ENCODE measurements at regions not wholly inside any gene's neighbourhood (a gene's known extent, or its start where the extent isn't known, plus 50 kb on each side); places are given as distances from the start of the nearest gene placed in this dataset.

DNA sequence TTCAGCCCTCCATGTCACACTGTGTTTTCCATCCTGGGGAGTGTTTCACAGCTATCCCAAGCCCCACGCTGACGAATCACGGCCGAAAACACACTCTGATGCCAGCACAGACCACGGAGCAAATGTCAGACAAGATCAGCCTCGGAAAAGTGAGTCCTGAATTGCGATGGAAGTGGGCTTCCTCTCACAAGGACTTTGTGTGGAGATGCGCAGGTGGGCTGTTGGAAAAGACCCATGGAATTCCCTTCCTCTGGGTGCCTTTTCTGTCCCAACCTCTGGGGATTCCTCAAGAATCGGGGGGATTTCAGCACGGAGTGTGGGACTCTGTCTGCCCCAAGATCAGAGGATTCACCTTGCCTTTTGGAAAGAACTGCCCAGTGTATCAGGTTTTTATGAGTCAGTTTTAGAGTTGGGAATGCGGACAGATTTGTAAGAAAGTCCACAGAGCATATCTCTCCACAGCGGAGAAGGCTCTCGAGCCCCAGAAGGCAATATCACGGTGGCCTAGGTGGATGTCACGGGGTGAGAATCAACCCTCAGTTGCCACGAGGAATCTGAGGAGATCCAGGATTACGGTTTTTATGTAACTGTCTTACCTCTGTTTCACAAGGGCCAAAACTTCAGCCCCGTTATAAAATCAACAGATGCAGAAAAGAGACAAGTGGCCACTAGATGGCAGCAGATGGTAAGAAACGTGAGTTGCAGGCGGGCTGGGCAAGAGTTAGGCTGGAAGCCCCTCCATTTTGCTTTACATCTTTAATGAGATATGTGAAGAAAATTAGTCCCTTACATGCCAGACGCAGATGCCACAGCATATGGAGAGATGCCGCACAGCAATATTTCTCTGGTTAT is 201.9 kb downstream of the DAD1 start:
- POLR2A ChIA-PET (ENCODE audit: unreplicated experiment), result no interaction called here
- no peaks in the 10 kb centered on the region for H3K27me3 ChIP-seq (ENCODE audit: low read length)
- peak; percentile 88 for DNase-seq
- H3K9me3 ChIP-seq (ENCODE audit: low read length), result no peaks in the 10 kb centered on the region
- H3K9me2 ChIP-seq (replicated peaks; ENCODE audit: low read length), result no peaks in the 10 kb centered on the region
- no peak for TF ChIP-seq EZH2 (IDR thresholded peaks at IDR 0.05; ENCODE audit: low read length, unreplicated experiment)
- TF ChIP-seq, protein P1, sequence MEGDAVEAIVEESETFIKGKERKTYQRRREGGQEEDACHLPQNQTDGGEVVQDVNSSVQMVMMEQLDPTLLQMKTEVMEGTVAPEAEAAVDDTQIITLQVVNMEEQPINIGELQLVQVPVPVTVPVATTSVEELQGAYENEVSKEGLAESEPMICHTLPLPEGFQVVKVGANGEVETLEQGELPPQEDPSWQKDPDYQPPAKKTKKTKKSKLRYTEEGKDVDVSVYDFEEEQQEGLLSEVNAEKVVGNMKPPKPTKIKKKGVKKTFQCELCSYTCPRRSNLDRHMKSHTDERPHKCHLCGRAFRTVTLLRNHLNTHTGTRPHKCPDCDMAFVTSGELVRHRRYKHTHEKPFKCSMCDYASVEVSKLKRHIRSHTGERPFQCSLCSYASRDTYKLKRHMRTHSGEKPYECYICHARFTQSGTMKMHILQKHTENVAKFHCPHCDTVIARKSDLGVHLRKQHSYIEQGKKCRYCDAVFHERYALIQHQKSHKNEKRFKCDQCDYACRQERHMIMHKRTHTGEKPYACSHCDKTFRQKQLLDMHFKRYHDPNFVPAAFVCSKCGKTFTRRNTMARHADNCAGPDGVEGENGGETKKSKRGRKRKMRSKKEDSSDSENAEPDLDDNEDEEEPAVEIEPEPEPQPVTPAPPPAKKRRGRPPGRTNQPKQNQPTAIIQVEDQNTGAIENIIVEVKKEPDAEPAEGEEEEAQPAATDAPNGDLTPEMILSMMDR (conservative IDR thresholded peaks at IDR 0.05; ENCODE audit: low read depth, low read length), result peak; percentile 91
- no peaks in the 10 kb centered on the region for H3K79me2 ChIP-seq (ENCODE audit: low read length)
- no peaks in the 10 kb centered on the region for H4K20me1 ChIP-seq (ENCODE audit: low read length)
- peaks cover 46% of the 10 kb centered on the region for H3K4me1 ChIP-seq (ENCODE audit: insufficient read depth, low read length)
- H3K36me3 ChIP-seq (ENCODE audit: low read depth, low read length), result no peaks in the 10 kb centered on the region
- intact Hi-C loops (cut with micrococcal nuclease), result loop anchor here (1.0 kb wide), 1 partner anchor 86 kb away; no protein-coding TSS in a partner anchor
- ATAC-seq, result no peak
- peaks cover 8% of the 10 kb centered on the region for H3F3A ChIP-seq (ENCODE audit: low read length, unreplicated experiment)
- no peak overlapping the region for H3K27ac ChIP-seq (ENCODE audit: low read length)
- peak overlapping the region; percentile 30 for H3K4me2 ChIP-seq (ENCODE audit: low read length)
- no peak overlapping the region for H3K4me3 ChIP-seq (ENCODE audit: low read length)
- H3K9ac ChIP-seq (ENCODE audit: low read length), result no peak overlapping the region
- H2AFZ ChIP-seq (ENCODE audit: low read length), result peak overlapping the region; percentile 40
- BruUV-seq (replicated peaks), result no TSS peak
- CTCF ChIA-PET, result no interaction called here

DNA sequence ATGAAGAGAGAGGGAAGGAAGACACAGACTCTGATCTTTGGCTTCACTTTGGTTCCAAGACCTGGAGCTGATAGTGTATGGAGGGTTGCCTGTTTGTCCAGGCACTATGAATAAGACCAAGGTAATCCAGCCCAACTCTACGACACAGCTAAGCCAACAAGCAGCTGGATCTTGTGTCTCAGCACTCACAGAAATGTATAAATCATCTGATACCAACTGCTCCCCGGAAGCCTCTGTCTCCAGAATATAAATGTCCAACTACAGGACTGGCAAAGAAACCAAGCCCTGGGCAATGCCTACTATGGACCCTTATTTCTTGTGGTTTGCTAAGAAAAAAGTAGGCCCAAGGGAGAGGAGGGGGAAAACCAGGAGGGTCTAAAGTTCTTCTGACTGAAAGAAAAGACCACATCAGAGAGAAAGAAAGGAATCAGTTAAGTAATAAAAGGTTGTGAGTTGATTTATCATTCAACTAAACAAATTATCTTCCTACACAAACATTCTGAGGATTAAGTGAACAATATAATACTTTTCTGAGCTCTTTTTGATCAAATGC is 204.0 kb downstream of the DAD1 start:
- no TSS peak for BruUV-seq (replicated peaks)
- peaks cover 40% of the 10 kb centered on the region for H3K4me1 ChIP-seq (ENCODE audit: insufficient read depth, low read length)
- no peak overlapping the region for H3K4me2 ChIP-seq (ENCODE audit: low read length)
- H2AFZ ChIP-seq (ENCODE audit: low read length), result no peak overlapping the region
- TF ChIP-seq EZH2phosphoT487 (IDR thresholded peaks at IDR 0.05; ENCODE audit: borderline replicate concordance, low read length), result no peak
- TF ChIP-seq EZH2 (IDR thresholded peaks at IDR 0.05; ENCODE audit: low read length, unreplicated experiment), result no peak
- TF ChIP-seq, protein P1 (conservative IDR thresholded peaks at IDR 0.05; ENCODE audit: low read depth, low read length), result no peak
- H4K20me1 ChIP-seq (ENCODE audit: low read length), result no peaks in the 10 kb centered on the region
- H3K36me3 ChIP-seq (ENCODE audit: low read depth, low read length), result no peaks in the 10 kb centered on the region
- no peaks in the 10 kb centered on the region for H3K79me2 ChIP-seq (ENCODE audit: low read length)
- no peak for DNase-seq
- no peaks in the 10 kb centered on the region for H3F3A ChIP-seq (ENCODE audit: low read length, unreplicated experiment)
- H3K9me3 ChIP-seq (ENCODE audit: low read length), result no peaks in the 10 kb centered on the region
- ChIA-PET CTCF (interaction anchor here (0.5 kb wide), 1 partner anchor 164 kb away, joined by 7 read pairs; no protein-coding TSS in a partner anchor), POLR2A (ENCODE audit: unreplicated experiment) (no interaction called here)
- no peaks in the 10 kb centered on the region for H3K9me2 ChIP-seq (replicated peaks; ENCODE audit: low read length)
- intact Hi-C loops (cut with micrococcal nuclease), result no loop called here
- H3K27ac ChIP-seq (ENCODE audit: low read length), result no peak overlapping the region
- no peak overlapping the region for H3K9ac ChIP-seq (ENCODE audit: low read length)
- ATAC-seq, result no peak
- no peaks in the 10 kb centered on the region for H3K27me3 ChIP-seq (ENCODE audit: low read length)
- no peak overlapping the region for H3K4me3 ChIP-seq (ENCODE audit: low read length)

DNA sequence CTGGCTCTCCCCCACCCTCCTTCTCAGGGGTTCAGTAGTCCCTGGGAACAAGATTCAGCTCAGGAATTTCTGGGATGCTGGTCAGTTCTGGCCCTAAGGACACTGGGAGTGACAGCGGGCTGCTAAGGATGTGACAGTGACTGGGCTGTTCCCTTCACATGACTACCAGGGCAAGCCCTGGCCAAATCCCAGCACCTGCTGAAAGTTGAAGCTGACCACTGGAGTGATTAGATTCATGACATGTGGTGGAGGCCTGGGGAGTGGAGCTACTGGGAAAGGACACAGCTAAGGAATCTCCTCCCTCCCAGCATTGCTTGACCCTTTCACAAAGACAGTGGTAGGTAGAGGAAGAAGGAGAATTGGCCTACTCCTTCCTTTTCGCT is 204.9 kb downstream of the DAD1 start:
- no peaks in the 10 kb centered on the region for H3K9me3 ChIP-seq (ENCODE audit: low read length)
- no peak overlapping the region for H3K4me3 ChIP-seq (ENCODE audit: low read length)
- CTCF ChIA-PET, result no interaction called here
- peaks cover 40% of the 10 kb centered on the region for H3K4me1 ChIP-seq (ENCODE audit: insufficient read depth, low read length)
- no peak overlapping the region for H3K27ac ChIP-seq (ENCODE audit: low read length)
- H3K27me3 ChIP-seq (ENCODE audit: low read length), result no peaks in the 10 kb centered on the region
- no peak for ATAC-seq
- no TSS peak for BruUV-seq (replicated peaks)
- H3K9ac ChIP-seq (ENCODE audit: low read length), result no peak overlapping the region
- H3K79me2 ChIP-seq (ENCODE audit: low read length), result no peaks in the 10 kb centered on the region
- H2AFZ ChIP-seq (ENCODE audit: low read length), result no peak overlapping the region
- no peaks in the 10 kb centered on the region for H3K36me3 ChIP-seq (ENCODE audit: low read depth, low read length)
- no peak overlapping the region for H3K4me2 ChIP-seq (ENCODE audit: low read length)
- DNase-seq, result no peak
- POLR2A ChIA-PET (ENCODE audit: unreplicated experiment), result no interaction called here
- no peaks in the 10 kb centered on the region for H3K9me2 ChIP-seq (replicated peaks; ENCODE audit: low read length)
- intact Hi-C loops (cut with micrococcal nuclease), result no loop called here
- TF ChIP-seq EZH2 (IDR thresholded peaks at IDR 0.05; ENCODE audit: low read length, unreplicated experiment), result no peak
- TF ChIP-seq, protein P1 (conservative IDR thresholded peaks at IDR 0.05; ENCODE audit: low read depth, low read length), result no peak
- TF ChIP-seq EZH2phosphoT487 (IDR thresholded peaks at IDR 0.05; ENCODE audit: borderline replicate concordance, low read length), result no peak
- H3F3A ChIP-seq (ENCODE audit: low read length, unreplicated experiment), result no peaks in the 10 kb centered on the region
- H4K20me1 ChIP-seq (ENCODE audit: low read length), result no peaks in the 10 kb centered on the region
